SK-N-SH (cell line): ENCODE measurements at regions not wholly inside any gene's neighbourhood (a gene's known extent, or its start where the extent isn't known, plus 50 kb on each side); places are given as distances from the start of the nearest gene placed in this dataset.

ENCODE experiments used
- CTCF ChIP-seq: fragments of 200-600 bp; sonication (generic); IDR thresholded peaks from 2 replicates; pipeline ENCODE4 v1.6.1; 2017; ENCODE audit warnings: antibody characterized with exemption, mild to moderate bottlenecking, moderate library complexity
- ELF1 ChIP-seq: IDR thresholded peaks from 2 replicates; pipeline ENCODE4 v1.4.0; 2012
- EP300 ChIP-seq, 2 experiments: IDR thresholded peaks; 2 replicates each; pipeline versions ENCODE4 v1.4.0 to v1.6.1; 2012; ENCODE audit warnings: borderline replicate concordance in 1 of 2, low read depth in 1 of 2, low read length in 1 of 2
- EZH2phosphoT487 ChIP-seq: fragments of 200-600 bp; sonication (generic); IDR thresholded peaks from 2 replicates; pipeline ENCODE4 v1.6.1; 2017; ENCODE audit warnings: low read depth, mixed run types, mild to moderate bottlenecking, antibody characterized with exemption, moderate library complexity, borderline replicate concordance
- GABPA ChIP-seq: IDR thresholded peaks from 2 replicates; pipeline ENCODE4 v1.4.0; 2012; ENCODE audit warnings: low read depth, mild to moderate bottlenecking
- IRF3 ChIP-seq: fragments of 150-350 bp; IDR thresholded peaks from 2 replicates; pipeline ENCODE4 v1.6.1; 2016; ENCODE audit warnings: mild to moderate bottlenecking, low read depth, low read length
- JUND ChIP-seq: IDR thresholded peaks from 2 replicates; pipeline ENCODE4 v1.4.0; 2012
- MEF2A ChIP-seq: IDR thresholded peaks from 2 replicates; pipeline ENCODE4 v1.4.0; 2012; ENCODE audit warnings: low read depth, borderline replicate concordance
- MXI1 ChIP-seq: IDR thresholded peaks from 2 replicates; pipeline ENCODE4 v1.6.1; 2012; ENCODE audit warnings: mild to moderate bottlenecking, low read depth, low read length, improper control_type of control experiment
- NFIC ChIP-seq: IDR thresholded peaks from 2 replicates; pipeline ENCODE4 v1.4.0; 2012; ENCODE audit warnings: borderline replicate concordance
- NRF1 ChIP-seq: IDR thresholded peaks from 2 replicates; pipeline ENCODE4 v1.6.1; 2012; ENCODE audit warnings: low read depth, mild to moderate bottlenecking, low read length
- POLR2AphosphoS5 ChIP-seq: IDR thresholded peaks from 2 replicates; pipeline ENCODE4 v1.6.1; 2012; ENCODE audit warnings: low read depth, low read length
- RAD21 ChIP-seq: IDR thresholded peaks from 2 replicates; pipeline ENCODE4 v1.6.1; 2012; ENCODE audit warnings: mild to moderate bottlenecking, low read length
- RCOR1 ChIP-seq: fragments of 150-350 bp; IDR thresholded peaks from 2 replicates; pipeline ENCODE4 v1.6.1; 2017; ENCODE audit warnings: antibody characterized with exemption, low read length
- REST ChIP-seq: IDR thresholded peaks from 2 replicates; pipeline ENCODE4 v1.6.1; 2012; ENCODE audit warnings: mild to moderate bottlenecking, low read depth, low read length, moderate library complexity
- RFX5 ChIP-seq: IDR thresholded peaks from 2 replicates; pipeline ENCODE4 v1.6.1; 2012; ENCODE audit warnings: mild to moderate bottlenecking, improper control_type of control experiment, low read length
- SIN3A ChIP-seq: IDR thresholded peaks from 2 replicates; pipeline ENCODE4 v1.6.1; 2012; ENCODE audit warnings: low read depth, mild to moderate bottlenecking, low read length, moderate library complexity, borderline replicate concordance
- SMC3 ChIP-seq: IDR thresholded peaks from 2 replicates; pipeline ENCODE4 v1.6.1; 2012; ENCODE audit warnings: low read depth, low read length, improper control_type of control experiment
- TAF1 ChIP-seq: IDR thresholded peaks from 2 replicates; pipeline ENCODE4 v1.6.1; 2012; ENCODE audit warnings: low read depth, mild to moderate bottlenecking, low read length, moderate library complexity, borderline replicate concordance
- USF1 ChIP-seq: IDR thresholded peaks from 2 replicates; pipeline ENCODE4 v1.4.0; 2012; ENCODE audit warnings: low read depth, borderline replicate concordance
- USF2 ChIP-seq: fragments of 150-350 bp; IDR thresholded peaks from 2 replicates; pipeline ENCODE4 v1.6.1; 2017; ENCODE audit warnings: antibody characterized with exemption, low read length, low read depth, borderline replicate concordance
- YY1 ChIP-seq: IDR thresholded peaks from 2 replicates; pipeline ENCODE4 v1.4.0; 2012; ENCODE audit warnings: low read depth, mild to moderate bottlenecking

GRCh38 chr21:38925923-38926322 is 120.2 kb downstream of the ETS2 start (continued):
- 0 out of 2 replicates have a peak, but pooled peaks have one; percentile 17 for TF ChIP-seq REST
- TF ChIP-seq RAD21 = no peak
- TF ChIP-seq YY1 = no peak
- TF ChIP-seq RCOR1 = no peak
- no peak for TF ChIP-seq CTCF
- TF ChIP-seq MEF2A = peak; percentile 99
- no peak for TF ChIP-seq SMC3
- no peak for TF ChIP-seq GABPA
- TF ChIP-seq NRF1 = no peak
- no peak for TF ChIP-seq EZH2phosphoT487
- TF ChIP-seq USF2 = no peak
- peak; percentile 90 for TF ChIP-seq JUND
- TF ChIP-seq EP300 (IDR thresholded peaks at IDR 0.05; ENCODE audit: borderline replicate concordance in 1 of 2, low read depth in 1 of 2, low read length in 1 of 2) = peak; percentile 38 to 90; a peak in 2 of 4 replicates
- no peak for TF ChIP-seq USF1
- TF ChIP-seq NFIC = peak; percentile 95
- TF ChIP-seq ELF1 = no peak
- no peak for TF ChIP-seq MXI1
- TF ChIP-seq RFX5 = no peak
- no peak for TF ChIP-seq IRF3
- peak; percentile 47; the same call in 1 of the 2 replicates for TF ChIP-seq POLR2AphosphoS5
- TF ChIP-seq SIN3A = no peak
- no peak for TF ChIP-seq TAF1
